CD14-positive monocyte (primary cell): ENCODE measurements at regions not wholly inside any gene's neighbourhood (a gene's known extent, or its start where the extent isn't known, plus 50 kb on each side); places are given as distances from the start of the nearest gene placed in this dataset.

Experiments used
- DNase-seq, 3 donors: peaks; one replicate each; pipeline ENCODE4 v3.0.0-alpha.2; 2011 to 2022
- H2AFZ ChIP-seq: 2 replicates; pipeline ENCODE4 v1.6.0; 2012; ENCODE audit warnings: mild to moderate bottlenecking, low read depth, low read length, inconsistent platforms; ENCODE audit not compliant: insufficient read depth, poor library complexity, severe bottlenecking
- H3K27ac ChIP-seq, 2 donors: 1 replicate in 1 of 2; 2 replicates in 1 of 2; pipeline ENCODE4 v1.5.1; 2012 to 2013; ENCODE audit warnings: low read length in 2 of 2, control low read depth in 1 of 2, inconsistent platforms in 1 of 2, low read depth in 1 of 2, mild to moderate bottlenecking in 1 of 2
- H3K27me3 ChIP-seq, 2 donors: one replicate each; pipeline versions ENCODE4 v1.6.0 to v1.6.1; 2011 to 2013; ENCODE audit warnings: low read length in 2 of 2; ENCODE audit not compliant: control insufficient read depth in 2 of 2, insufficient read depth in 2 of 2
- H3K36me3 ChIP-seq, 2 donors: replicated peaks in 1 of 2; 1 replicate in 1 of 2; 2 replicates in 1 of 2; pipeline versions ENCODE4 v1.5.1 to v1.6.1; 2012 to 2013; ENCODE audit warnings: low read length in 2 of 2, control low read depth in 1 of 2, inconsistent platforms in 1 of 2, mild to moderate bottlenecking in 1 of 2; ENCODE audit not compliant: insufficient read depth in 2 of 2, control insufficient read depth in 1 of 2
- H3K4me1 ChIP-seq, 2 donors: 1 replicate in 1 of 2; 2 replicates in 1 of 2; pipeline versions ENCODE4 v1.5.1 to v1.6.1; 2012 to 2013; ENCODE audit warnings: low read length in 2 of 2, control low read depth in 1 of 2, inconsistent platforms in 1 of 2, mild to moderate bottlenecking in 1 of 2, moderate library complexity in 1 of 2; ENCODE audit not compliant: insufficient read depth in 2 of 2, control insufficient read depth in 1 of 2
- H3K4me2 ChIP-seq: replicated peaks from 2 replicates; pipeline ENCODE3; 2012; ENCODE audit warnings: low read length, moderate library complexity, mild to moderate bottlenecking; ENCODE audit not compliant: poor library complexity, severe bottlenecking; ENCODE audit errors: extremely low read depth
- H3K4me3 ChIP-seq, 3 experiments: fragments of 200-600 bp in 1 of 3; sonication (generic) in 1 of 3; replicated peaks in 1 of 3; 1 replicate in 2 of 3; 2 replicates in 1 of 3; pipeline ENCODE4 v1.5.1; 2011 to 2013; ENCODE audit warnings: low read length in 3 of 3, mild to moderate bottlenecking in 3 of 3, control low read depth in 2 of 3, low read depth in 2 of 3, inconsistent platforms in 1 of 3, moderate library complexity in 1 of 3
- H3K79me2 ChIP-seq: 2 replicates; pipeline ENCODE4 v1.6.0; 2012; ENCODE audit warnings: mild to moderate bottlenecking, control low read depth, inconsistent platforms, low read length, moderate library complexity; ENCODE audit not compliant: insufficient read depth
- H3K9ac ChIP-seq: 2 replicates; pipeline ENCODE4 v1.6.0; 2017; ENCODE audit warnings: low read length, mild to moderate bottlenecking; ENCODE audit not compliant: insufficient read depth, poor library complexity, severe bottlenecking
- H3K9me3 ChIP-seq, 2 donors: replicated peaks in 1 of 2; 1 replicate in 1 of 2; 2 replicates in 1 of 2; pipeline versions ENCODE4 v1.5.1 to v1.6.1; 2012 to 2013; ENCODE audit warnings: low read length in 2 of 2, control low read depth in 1 of 2; ENCODE audit not compliant: control insufficient read depth in 1 of 2, insufficient read depth in 1 of 2
- H4K20me1 ChIP-seq: 2 replicates; pipeline ENCODE4 v1.6.0; 2012; ENCODE audit warnings: mild to moderate bottlenecking, low read length, control low read depth, moderate library complexity; ENCODE audit not compliant: insufficient read depth
- H3K27ac Mint-ChIP-seq, 7 donors: one replicate each; pipeline ENCODE4 v1.8.0; 2020; ENCODE audit warnings: mild to moderate bottlenecking in 7 of 7, mixed read lengths in 7 of 7, moderate library complexity in 6 of 7, inconsistent platforms in 2 of 7
- H3K27me3 Mint-ChIP-seq, 3 donors: one replicate each; pipeline ENCODE4 v1.8.0; 2021 to 2022; ENCODE audit warnings: low read depth in 3 of 3, mild to moderate bottlenecking in 3 of 3, mixed read lengths in 3 of 3, moderate library complexity in 3 of 3, inconsistent platforms in 1 of 3
- H3K36me3 Mint-ChIP-seq, 2 donors: one replicate each; pipeline ENCODE4 v1.8.0; 2020; ENCODE audit warnings: mixed read lengths in 2 of 2, inconsistent platforms in 1 of 2, mild to moderate bottlenecking in 1 of 2
- H3K4me1 Mint-ChIP-seq: one replicate; pipeline ENCODE4 v1.8.0; 2020; ENCODE audit warnings: mild to moderate bottlenecking, mixed read lengths
- H3K4me3 Mint-ChIP-seq, 2 donors: one replicate each; pipeline ENCODE4 v1.8.0; 2020; ENCODE audit warnings: mild to moderate bottlenecking in 2 of 2, mixed read lengths in 2 of 2, moderate library complexity in 1 of 2
- H3K9me3 Mint-ChIP-seq, 7 donors: one replicate each; pipeline ENCODE4 v1.8.0; 2020 to 2022; ENCODE audit warnings: mixed read lengths in 7 of 7, mild to moderate bottlenecking in 6 of 7, moderate library complexity in 6 of 7, inconsistent platforms in 2 of 7
- CTCF ChIP-seq: fragments of 200-600 bp; IDR thresholded peaks from one replicate; pipeline ENCODE4 v1.8.0; 2022; ENCODE audit warnings: antibody characterized with exemption, mild to moderate bottlenecking
- WGBS: methylation state at CpG from one replicate; pipeline ENCODE4 v1.1.5; 2013; ENCODE audit warnings: missing lambda C conversion rate; ENCODE audit not compliant: insufficient coverage; 5-methylcytosine and 5-hydroxymethylcytosine counted together
- intact Hi-C, 2 donors: fragments of 100-400 bp; cut with micrococcal nuclease; formaldehyde crosslinking; loops; one replicate each; pipeline versions ENCODE4 v1.15.0 to v1.15.1; 2023

GRCh38 chr5:39998518-39998917 is 573.7 kb upstream of the DAB2 start:
- Histone ChIP-seq H3K27me3 (no peaks in the 10 kb centered on the region), H3K9ac (no peak overlapping the region), H3K27ac (no peak overlapping the region), H4K20me1 (no peaks in the 10 kb centered on the region), H3K9me3 (no peaks in the 10 kb centered on the region), H2AFZ (no peak overlapping the region), H3K4me3 (no peak overlapping the region), H3K79me2 (no peaks in the 10 kb centered on the region), H3K36me3 (no peaks in the 10 kb centered on the region), H3K4me2 (no peak overlapping the region), H3K4me1 (no peaks in the 10 kb centered on the region)
- no peak overlapping the region for H3K27ac Mint-ChIP-seq
- peaks cover 0 to 4% (median 0%) of the 10 kb centered on the region in 7 donors for H3K9me3 Mint-ChIP-seq
- H3K27me3 Mint-ChIP-seq, result peaks cover 0 to 1% (median 0%) of the 10 kb centered on the region in 3 donors
- H3K36me3 Mint-ChIP-seq, result no peaks in the 10 kb centered on the region
- intact Hi-C loops, result no loop called here
- no peak for TF ChIP-seq CTCF
- H3K4me1 Mint-ChIP-seq, result no peaks in the 10 kb centered on the region
- no peak overlapping the region for H3K4me3 Mint-ChIP-seq
- no peak for DNase-seq

- no peak overlapping the region for H2AFZ ChIP-seq
- peaks cover 0 to 2% (median 0%) of the 10 kb centered on the region in 7 donors for H3K9me3 Mint-ChIP-seq
- H3K4me2 ChIP-seq, result no peak overlapping the region
- DNase-seq, result no peak
- no peaks in the 10 kb centered on the region for H3K36me3 ChIP-seq
- no peaks in the 10 kb centered on the region for H3K4me1 ChIP-seq
- H3K27me3 Mint-ChIP-seq, result peaks cover 0 to 1% (median 0%) of the 10 kb centered on the region in 3 donors
- H3K36me3 Mint-ChIP-seq, result no peaks in the 10 kb centered on the region
- H3K4me3 Mint-ChIP-seq, result no peak overlapping the region
- H3K27ac Mint-ChIP-seq, result no peak overlapping the region
- H3K9ac ChIP-seq, result no peak overlapping the region
- H3K4me3 ChIP-seq, result no peak overlapping the region
- intact Hi-C loops, result no loop called here
- H4K20me1 ChIP-seq, result no peaks in the 10 kb centered on the region
- H3K27me3 ChIP-seq, result no peaks in the 10 kb centered on the region
- WGBS, result no CpG with 5 or more reads among the region's 1 CpG
- TF ChIP-seq CTCF, result no peak
- no peaks in the 10 kb centered on the region for H3K9me3 ChIP-seq
- H3K79me2 ChIP-seq, result no peaks in the 10 kb centered on the region
- no peak overlapping the region for H3K27ac ChIP-seq
- no peaks in the 10 kb centered on the region for H3K4me1 Mint-ChIP-seq
These were observed 571.2 kb upstream of the DAB2 start for GRCh38 chr5:39995990-39996389.
